Brain microvascular endothelial cell (primary cell): ENCODE measurements at regions not wholly inside any gene's neighbourhood (a gene's known extent, or its start where the extent isn't known, plus 50 kb on each side); places are given as distances from the start of the nearest gene placed in this dataset.

Source experiments
- DNase-seq: peaks from one replicate; pipeline ENCODE4 v3.0.0-alpha.2; 2020
- H3K27ac ChIP-seq: fragments of 250-450 bp; sonication (Bioruptor Pico); 2 replicates; pipeline ENCODE4 v1.5.1; 2020; ENCODE audit warnings: mild to moderate bottlenecking, moderate library complexity
- H3K27me3 ChIP-seq: fragments of 250-450 bp; sonication (Bioruptor Pico); replicated peaks from 2 replicates; pipeline ENCODE4 v1.5.1; 2020; ENCODE audit warnings: mild to moderate bottlenecking
- H3K36me3 ChIP-seq: fragments of 250-450 bp; sonication (Bioruptor Pico); replicated peaks from 2 replicates; pipeline ENCODE4 v1.5.1; 2020; ENCODE audit warnings: mild to moderate bottlenecking
- H3K4me3 ChIP-seq: 2 replicates; pipeline ENCODE4 v1.5.1; 2011; ENCODE audit warnings: low read depth, mild to moderate bottlenecking, control low read depth, low read length, moderate library complexity
- in situ Hi-C: cut with HindIII; loops from 2 replicates; pipeline ENCODE4 v1.10.0; 2017; ENCODE audit warnings: low sequenced_read_pairs, low pct_ligation_motif_present
- TF ChIP-seq, protein P1 (sequence below): IDR thresholded peaks from 2 replicates; pipeline ENCODE4 v1.5.1; 2011; ENCODE audit warnings: low read depth, mild to moderate bottlenecking, moderate library complexity, low read length, control low read depth, inconsistent platforms; ENCODE audit errors: missing control alignments

- no peak for DNase-seq
- in situ Hi-C loops = no loop called here
- no peak overlapping the region for H3K4me3 ChIP-seq
- H3K27ac ChIP-seq = no peak overlapping the region
- TF ChIP-seq, protein P1, sequence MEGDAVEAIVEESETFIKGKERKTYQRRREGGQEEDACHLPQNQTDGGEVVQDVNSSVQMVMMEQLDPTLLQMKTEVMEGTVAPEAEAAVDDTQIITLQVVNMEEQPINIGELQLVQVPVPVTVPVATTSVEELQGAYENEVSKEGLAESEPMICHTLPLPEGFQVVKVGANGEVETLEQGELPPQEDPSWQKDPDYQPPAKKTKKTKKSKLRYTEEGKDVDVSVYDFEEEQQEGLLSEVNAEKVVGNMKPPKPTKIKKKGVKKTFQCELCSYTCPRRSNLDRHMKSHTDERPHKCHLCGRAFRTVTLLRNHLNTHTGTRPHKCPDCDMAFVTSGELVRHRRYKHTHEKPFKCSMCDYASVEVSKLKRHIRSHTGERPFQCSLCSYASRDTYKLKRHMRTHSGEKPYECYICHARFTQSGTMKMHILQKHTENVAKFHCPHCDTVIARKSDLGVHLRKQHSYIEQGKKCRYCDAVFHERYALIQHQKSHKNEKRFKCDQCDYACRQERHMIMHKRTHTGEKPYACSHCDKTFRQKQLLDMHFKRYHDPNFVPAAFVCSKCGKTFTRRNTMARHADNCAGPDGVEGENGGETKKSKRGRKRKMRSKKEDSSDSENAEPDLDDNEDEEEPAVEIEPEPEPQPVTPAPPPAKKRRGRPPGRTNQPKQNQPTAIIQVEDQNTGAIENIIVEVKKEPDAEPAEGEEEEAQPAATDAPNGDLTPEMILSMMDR = no peak
- no peaks in the 10 kb centered on the region for H3K36me3 ChIP-seq
- no peaks in the 10 kb centered on the region for H3K27me3 ChIP-seq
These were observed 286.4 kb upstream of the SP4 start for GRCh38 chr7:21141476-21141875.

- no peak overlapping the region for H3K27ac ChIP-seq
- no peak overlapping the region for H3K4me3 ChIP-seq
- TF ChIP-seq, protein P1 = no peak
- H3K36me3 ChIP-seq = no peaks in the 10 kb centered on the region
- no peak for DNase-seq
- no peaks in the 10 kb centered on the region for H3K27me3 ChIP-seq
- in situ Hi-C loops = no loop called here
These were observed 285.8 kb upstream of the SP4 start for GRCh38 chr7:21142081-21142480.

- no peaks in the 10 kb centered on the region for H3K36me3 ChIP-seq
- no peak for DNase-seq
- in situ Hi-C loops = no loop called here
- H3K4me3 ChIP-seq = no peak overlapping the region
- TF ChIP-seq, protein P1 = no peak
- H3K27me3 ChIP-seq = no peaks in the 10 kb centered on the region
- H3K27ac ChIP-seq = no peak overlapping the region
These were observed 281.1 kb upstream of the SP4 start for GRCh38 chr7:21146642-21147423.

GRCh38 chr7:21149809-21150208 is 278.1 kb upstream of the SP4 start:
- in situ Hi-C loops = no loop called here
- no peak for DNase-seq
- TF ChIP-seq, protein P1 = no peak
- no peak overlapping the region for H3K4me3 ChIP-seq
- no peak overlapping the region for H3K27ac ChIP-seq
- no peaks in the 10 kb centered on the region for H3K36me3 ChIP-seq
- H3K27me3 ChIP-seq = no peaks in the 10 kb centered on the region

GRCh38 chr7:21154614-21155013 is 273.3 kb upstream of the SP4 start:
- H3K4me3 ChIP-seq = no peak overlapping the region
- no peaks in the 10 kb centered on the region for H3K36me3 ChIP-seq
- no peaks in the 10 kb centered on the region for H3K27me3 ChIP-seq
- no peak overlapping the region for H3K27ac ChIP-seq
- DNase-seq = no peak
- TF ChIP-seq, protein P1 = no peak
- in situ Hi-C loops = no loop called here

GRCh38 chr7:21159506-21159905 is 268.4 kb upstream of the SP4 start:
- TF ChIP-seq, protein P1 = no peak
- in situ Hi-C loops = no loop called here
- no peaks in the 10 kb centered on the region for H3K36me3 ChIP-seq
- no peak for DNase-seq
- no peaks in the 10 kb centered on the region for H3K27me3 ChIP-seq
- no peak overlapping the region for H3K4me3 ChIP-seq
- H3K27ac ChIP-seq = no peak overlapping the region
